ENCODE measurements at regions not wholly inside any gene's neighbourhood (a gene's known extent, or its start where the extent isn't known, plus 50 kb on each side); places are given as distances from the start of the nearest gene placed in this dataset.

DNA sequence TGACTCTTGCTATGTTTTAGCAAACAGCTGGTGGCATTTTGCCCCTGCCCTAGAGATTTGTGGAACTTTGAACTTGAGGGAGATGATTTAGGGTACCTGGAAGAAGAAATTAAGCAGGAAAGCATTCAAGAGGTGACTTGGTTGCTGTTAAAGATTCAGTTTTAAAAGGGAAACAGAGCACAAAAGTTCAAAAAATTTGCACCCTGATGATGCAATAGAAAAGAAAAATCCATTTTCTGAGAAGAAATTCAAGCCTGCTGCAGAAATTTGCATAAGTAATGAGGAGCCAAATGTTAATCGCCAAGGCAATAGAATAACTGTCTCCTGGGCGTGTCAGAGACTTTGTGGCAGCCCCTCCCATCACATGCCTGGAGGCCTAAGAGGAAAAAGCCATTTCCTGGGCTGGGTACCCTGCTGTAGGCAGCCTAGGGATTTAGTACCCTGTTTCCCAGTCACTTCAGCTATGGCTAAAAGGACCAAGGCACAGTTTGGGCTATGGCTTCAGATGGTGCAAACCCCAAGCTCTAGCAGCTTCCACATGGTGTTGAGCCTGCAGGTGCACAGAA lies 958.5 kb upstream of the MIR17HG start:
- Histone ChIP-seq H3K4me1 (no peaks in the 10 kb centered on the region), H3K27me3 (no peaks in the 10 kb centered on the region), H3K9me3 (peaks cover 0 to 2% (median 0%) of the 10 kb centered on the region in 4 donors), H3K4me3 (no peak overlapping the region), H3K36me3 (no peaks in the 10 kb centered on the region), H3K27ac (no peak overlapping the region)
- TF ChIP-seq, protein P1, sequence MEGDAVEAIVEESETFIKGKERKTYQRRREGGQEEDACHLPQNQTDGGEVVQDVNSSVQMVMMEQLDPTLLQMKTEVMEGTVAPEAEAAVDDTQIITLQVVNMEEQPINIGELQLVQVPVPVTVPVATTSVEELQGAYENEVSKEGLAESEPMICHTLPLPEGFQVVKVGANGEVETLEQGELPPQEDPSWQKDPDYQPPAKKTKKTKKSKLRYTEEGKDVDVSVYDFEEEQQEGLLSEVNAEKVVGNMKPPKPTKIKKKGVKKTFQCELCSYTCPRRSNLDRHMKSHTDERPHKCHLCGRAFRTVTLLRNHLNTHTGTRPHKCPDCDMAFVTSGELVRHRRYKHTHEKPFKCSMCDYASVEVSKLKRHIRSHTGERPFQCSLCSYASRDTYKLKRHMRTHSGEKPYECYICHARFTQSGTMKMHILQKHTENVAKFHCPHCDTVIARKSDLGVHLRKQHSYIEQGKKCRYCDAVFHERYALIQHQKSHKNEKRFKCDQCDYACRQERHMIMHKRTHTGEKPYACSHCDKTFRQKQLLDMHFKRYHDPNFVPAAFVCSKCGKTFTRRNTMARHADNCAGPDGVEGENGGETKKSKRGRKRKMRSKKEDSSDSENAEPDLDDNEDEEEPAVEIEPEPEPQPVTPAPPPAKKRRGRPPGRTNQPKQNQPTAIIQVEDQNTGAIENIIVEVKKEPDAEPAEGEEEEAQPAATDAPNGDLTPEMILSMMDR (IDR thresholded peaks at IDR 0.05) = no peak
- TF ChIP-seq EP300 (IDR thresholded peaks at IDR 0.05) (no peak), POLR2A (IDR thresholded peaks at IDR 0.05) (no peak), POLR2AphosphoS5 (IDR thresholded peaks at IDR 0.05) (no peak)
- intact Hi-C loops (cut with DNase I) = no loop called here
- 78 to 79% methylated on average over 2 of the region's 2 CpGs for WGBS, 2 donors
- no peak for DNase-seq

DNA sequence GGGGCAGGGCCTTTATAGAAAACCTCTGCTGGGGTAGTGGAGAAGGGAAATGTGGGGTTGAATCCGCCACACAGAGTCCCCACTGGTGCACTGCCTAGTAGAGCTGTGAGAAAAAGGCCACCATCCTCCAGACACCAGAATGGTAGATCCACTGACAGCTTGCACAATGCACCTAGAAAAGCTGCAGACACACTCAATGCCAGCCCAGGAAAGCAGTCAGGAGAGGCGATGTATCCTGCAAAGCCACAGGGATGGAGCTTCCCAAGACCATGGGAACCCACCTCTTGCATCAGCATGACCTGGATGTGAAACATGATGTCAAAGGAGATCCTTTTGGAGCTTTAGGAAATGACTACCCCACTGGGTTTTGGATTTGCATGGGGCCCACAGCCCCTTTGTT lies 958.0 kb upstream of the MIR17HG start:
- no peak overlapping the region for H3K27ac ChIP-seq
- TF ChIP-seq EP300 (IDR thresholded peaks at IDR 0.05) (no peak), POLR2A (IDR thresholded peaks at IDR 0.05) (no peak)
- H3K36me3 ChIP-seq = no peaks in the 10 kb centered on the region
- no peaks in the 10 kb centered on the region for H3K4me1 ChIP-seq
- no peaks in the 10 kb centered on the region for H3K27me3 ChIP-seq
- 90 to 92% methylated on average over 2 of the region's 2 CpGs for WGBS, 2 donors
- no peak overlapping the region for H3K4me3 ChIP-seq
- no peak for DNase-seq
- peaks cover 0 to 2% (median 0%) of the 10 kb centered on the region in 4 donors for H3K9me3 ChIP-seq
- intact Hi-C loops (cut with DNase I) = no loop called here

DNA sequence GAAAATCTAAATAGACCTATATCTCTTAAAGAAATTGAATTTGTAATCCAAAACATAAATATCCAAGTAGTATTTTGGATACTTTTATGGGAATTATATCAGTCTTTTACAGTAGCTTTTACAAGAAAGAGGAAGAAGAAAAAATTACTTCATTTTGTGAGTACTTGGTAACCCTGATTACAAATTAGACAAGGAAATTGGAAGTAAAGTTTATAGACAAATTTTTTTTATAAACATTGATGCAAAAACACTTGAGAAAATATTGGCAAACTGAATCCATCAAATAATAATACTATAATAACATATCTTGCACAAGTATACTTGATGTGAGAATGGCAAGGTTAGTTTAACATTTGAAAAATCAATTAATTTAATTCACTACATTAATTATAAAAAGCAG lies 954.1 kb upstream of the MIR17HG start:
- intact Hi-C loops (cut with DNase I) = no loop called here

DNA sequence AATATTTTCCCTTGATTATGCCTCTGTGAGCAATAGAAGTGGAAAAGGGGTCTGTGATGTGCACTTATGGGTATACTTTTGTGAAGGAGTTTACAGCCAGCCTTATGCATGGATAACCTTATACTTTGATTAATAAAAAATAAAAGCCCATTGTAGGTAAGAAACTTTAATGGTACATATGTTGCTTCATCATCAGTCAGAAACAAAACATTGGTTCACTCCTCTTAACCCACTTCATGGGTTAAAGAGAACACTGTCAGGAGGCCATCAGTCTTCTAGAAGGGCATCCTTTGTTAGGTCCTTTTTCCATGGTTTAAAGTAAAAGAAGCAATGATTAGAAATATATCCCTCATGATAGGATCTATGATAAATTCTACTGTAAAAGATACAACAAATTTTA lies 952.1 kb upstream of the MIR17HG start:
- TF ChIP-seq POLR2AphosphoS5 (IDR thresholded peaks at IDR 0.05) = no peak
- TF ChIP-seq EP300 (IDR thresholded peaks at IDR 0.05) = no peak
- TF ChIP-seq, protein P1 (IDR thresholded peaks at IDR 0.05) = no peak
- no peak for TF ChIP-seq POLR2A (IDR thresholded peaks at IDR 0.05)
- intact Hi-C loops (cut with DNase I) = no loop called here
- Histone ChIP-seq H3K4me3 (no peak overlapping the region), H3K9me3 (peaks cover 0 to 2% (median 0%) of the 10 kb centered on the region in 4 donors), H3K36me3 (no peaks in the 10 kb centered on the region), H3K4me1 (no peaks in the 10 kb centered on the region), H3K27me3 (no peaks in the 10 kb centered on the region), H3K27ac (no peak overlapping the region)
- no peak for DNase-seq

More for the DNA sequence above, 954.1 kb upstream of the MIR17HG start:
- DNase-seq = no peak
- no peak for TF ChIP-seq EP300 (IDR thresholded peaks at IDR 0.05)
- TF ChIP-seq POLR2AphosphoS5 (IDR thresholded peaks at IDR 0.05) = no peak
- TF ChIP-seq POLR2A (IDR thresholded peaks at IDR 0.05) = no peak
- no peaks in the 10 kb centered on the region for H3K27me3 ChIP-seq
- H3K4me3 ChIP-seq = no peak overlapping the region
- H3K4me1 ChIP-seq = no peaks in the 10 kb centered on the region
- peaks cover 0 to 2% (median 0%) of the 10 kb centered on the region in 4 donors for H3K9me3 ChIP-seq
- no peaks in the 10 kb centered on the region for H3K36me3 ChIP-seq
- H3K27ac ChIP-seq = no peak overlapping the region

DNA sequence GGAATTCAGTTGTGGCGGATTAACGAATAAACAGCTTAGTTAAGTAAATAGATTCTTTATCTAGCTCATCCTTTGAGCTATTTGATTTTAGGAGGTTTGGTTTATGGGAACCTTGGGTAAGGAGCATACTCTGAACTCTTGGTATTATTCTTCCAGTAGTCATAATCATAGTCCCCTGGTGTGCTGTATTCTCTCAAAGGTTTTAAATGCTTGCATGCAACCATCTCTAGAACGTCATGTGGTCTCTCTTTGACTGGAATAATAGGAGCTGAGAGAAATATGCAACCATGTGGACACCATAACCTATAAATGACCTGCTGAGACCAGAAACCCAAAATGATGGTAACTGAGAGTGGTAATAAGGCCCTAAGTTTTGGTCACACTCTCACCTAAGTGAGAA lies 951.6 kb upstream of the MIR17HG start:
- H3K27me3 ChIP-seq = no peaks in the 10 kb centered on the region
- H3K4me1 ChIP-seq = no peaks in the 10 kb centered on the region
- H3K9me3 ChIP-seq = peaks cover 0 to 2% (median 0%) of the 10 kb centered on the region in 4 donors
- intact Hi-C loops (cut with DNase I) = no loop called here
- DNase-seq = no peak
- H3K36me3 ChIP-seq = no peaks in the 10 kb centered on the region
- H3K4me3 ChIP-seq = no peak overlapping the region
- TF ChIP-seq, protein P1 (IDR thresholded peaks at IDR 0.05) = no peak
- TF ChIP-seq POLR2A (IDR thresholded peaks at IDR 0.05) (no peak), EP300 (IDR thresholded peaks at IDR 0.05) (no peak), POLR2AphosphoS5 (IDR thresholded peaks at IDR 0.05) (no peak)
- WGBS, 2 donors = 84 to 87% methylated on average over 3 of the region's 3 CpGs
- no peak overlapping the region for H3K27ac ChIP-seq

DNA sequence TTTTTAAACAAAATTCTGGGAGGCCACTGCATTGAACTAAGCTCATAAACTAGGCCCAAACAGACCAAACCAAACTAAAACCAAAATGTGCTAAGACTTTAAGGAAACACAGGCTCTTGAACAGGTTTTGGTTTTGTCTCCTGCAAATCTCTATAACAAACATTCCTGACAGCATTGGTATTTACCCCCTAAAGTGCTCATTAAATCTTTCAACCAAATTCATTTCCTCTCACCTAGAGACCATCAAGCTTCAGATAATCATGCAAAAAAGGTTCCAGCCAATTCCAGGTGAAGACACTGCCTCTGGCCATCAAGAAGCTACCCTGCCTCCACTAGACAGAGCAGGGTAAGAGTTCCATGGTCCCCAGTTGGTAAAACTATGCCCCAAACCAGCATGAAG lies 951.2 kb upstream of the MIR17HG start:
- Histone ChIP-seq H3K9me3 (peaks cover 0 to 2% (median 0%) of the 10 kb centered on the region in 4 donors), H3K36me3 (no peaks in the 10 kb centered on the region), H3K4me3 (no peak overlapping the region), H3K27me3 (no peaks in the 10 kb centered on the region), H3K27ac (no peak overlapping the region), H3K4me1 (no peaks in the 10 kb centered on the region)
- no peak for DNase-seq
- TF ChIP-seq POLR2AphosphoS5 (IDR thresholded peaks at IDR 0.05) = no peak
- TF ChIP-seq POLR2A (IDR thresholded peaks at IDR 0.05) = no peak
- no peak for TF ChIP-seq EP300 (IDR thresholded peaks at IDR 0.05)
- TF ChIP-seq, protein P1 (IDR thresholded peaks at IDR 0.05) = no peak
- intact Hi-C loops (cut with DNase I) = no loop called here

Measured in sigmoid colon (tissue), 6 donors.